H9 (cell line): ENCODE measurements at regions not wholly inside any gene's neighbourhood (a gene's known extent, or its start where the extent isn't known, plus 50 kb on each side); places are given as distances from the start of the nearest gene placed in this dataset.

ENCODE experiments used
- DNase-seq: peaks from one replicate; pipeline ENCODE4 v3.0.0-alpha.2; 2017
- H2AFZ ChIP-seq: one replicate; pipeline ENCODE4 v1.6.1; 2013; ENCODE audit warnings: mild to moderate bottlenecking, low read length, control low read depth, moderate library complexity
- H2AK5ac ChIP-seq: 2 replicates; pipeline ENCODE4 v1.6.1; 2013; ENCODE audit warnings: low read length, control low read depth, mixed read lengths; ENCODE audit not compliant: insufficient read length
- H2BK120ac ChIP-seq: one replicate; pipeline ENCODE4 v1.6.1; 2013; ENCODE audit warnings: low read depth, mild to moderate bottlenecking, low read length, control low read depth, inconsistent platforms; ENCODE audit not compliant: poor library complexity, severe bottlenecking
- H2BK12ac ChIP-seq: 2 replicates; pipeline ENCODE4 v1.6.1; 2013; ENCODE audit warnings: low read length, control low read depth, mixed read lengths, low read depth; ENCODE audit not compliant: insufficient read length
- H2BK15ac ChIP-seq: 2 replicates; pipeline ENCODE4 v1.6.1; 2013; ENCODE audit warnings: low read depth, low read length, control low read depth
- H2BK20ac ChIP-seq: one replicate; pipeline ENCODE4 v1.6.1; 2013; ENCODE audit warnings: low read depth, mild to moderate bottlenecking, low read length, control low read depth, inconsistent platforms; ENCODE audit not compliant: poor library complexity, severe bottlenecking
- H2BK5ac ChIP-seq: 2 replicates; pipeline ENCODE4 v1.6.1; 2013; ENCODE audit warnings: low read length, control low read depth, mixed read lengths; ENCODE audit not compliant: insufficient read length
- H3K14ac ChIP-seq: 2 replicates; pipeline ENCODE4 v1.6.1; 2013; ENCODE audit warnings: low read length, control low read depth; ENCODE audit not compliant: insufficient read depth
- H3K18ac ChIP-seq: 2 replicates; pipeline ENCODE4 v1.6.1; 2013; ENCODE audit warnings: low read depth, mild to moderate bottlenecking, mixed read lengths, low read length, control low read depth; ENCODE audit not compliant: insufficient read length
- H3K23ac ChIP-seq: 2 replicates; pipeline ENCODE4 v1.6.1; 2013; ENCODE audit warnings: low read length, control low read depth, mixed read lengths, low read depth; ENCODE audit not compliant: insufficient read length
- H3K23me2 ChIP-seq: 2 replicates; pipeline ENCODE4 v1.6.1; 2013; ENCODE audit warnings: low read depth, mild to moderate bottlenecking, mixed read lengths, low read length, control low read depth; ENCODE audit not compliant: insufficient read length, poor library complexity, severe bottlenecking
- H3K27ac ChIP-seq: 2 replicates; pipeline ENCODE4 v1.5.1; 2013; ENCODE audit warnings: low read length, control low read depth, mixed read lengths, low read depth; ENCODE audit not compliant: insufficient read length
- H3K27me3 ChIP-seq: 2 replicates; pipeline ENCODE4 v1.6.1; 2013; ENCODE audit warnings: low read length, control low read depth, inconsistent platforms; ENCODE audit not compliant: insufficient read depth
- H3K4ac ChIP-seq: 2 replicates; pipeline ENCODE4 v1.6.1; 2013; ENCODE audit warnings: low read depth, mild to moderate bottlenecking, control low read depth, inconsistent platforms, low read length, moderate library complexity
- H3K4me1 ChIP-seq: 2 replicates; pipeline ENCODE4 v1.6.1; 2013; ENCODE audit warnings: low read length, control low read depth, inconsistent platforms; ENCODE audit not compliant: insufficient read depth
- H3K4me2 ChIP-seq: 2 replicates; pipeline ENCODE4 v1.6.1; 2013; ENCODE audit warnings: low read length, control low read depth, mixed read lengths; ENCODE audit not compliant: insufficient read length, insufficient read depth
- H3K56ac ChIP-seq: 2 replicates; pipeline ENCODE4 v1.6.1; 2013; ENCODE audit warnings: low read depth, mild to moderate bottlenecking, mixed read lengths, low read length, control low read depth; ENCODE audit not compliant: insufficient read length
- H3K79me1 ChIP-seq: 2 replicates; pipeline ENCODE4 v1.6.1; 2013; ENCODE audit warnings: low read depth, mild to moderate bottlenecking, moderate library complexity, low read length, control low read depth, inconsistent platforms; ENCODE audit not compliant: insufficient read depth, poor library complexity, severe bottlenecking
- H3K79me2 ChIP-seq: 2 replicates; pipeline ENCODE4 v1.6.1; 2013; ENCODE audit warnings: low read length, control low read depth, inconsistent platforms; ENCODE audit not compliant: insufficient read depth
- H3K9ac ChIP-seq: 2 replicates; pipeline ENCODE4 v1.6.1; 2013; ENCODE audit warnings: low read length, control low read depth, mixed read lengths; ENCODE audit not compliant: insufficient read length; ENCODE audit errors: extremely low read depth
- H3K9me3 ChIP-seq: one replicate; pipeline ENCODE4 v1.6.1; 2013; ENCODE audit warnings: low read depth, low read length, inconsistent platforms; ENCODE audit not compliant: control insufficient read depth
- H3T11ph ChIP-seq: one replicate; pipeline ENCODE4 v1.6.1; 2013; ENCODE audit warnings: mild to moderate bottlenecking, low read length, control low read depth, inconsistent platforms
- H4K20me1 ChIP-seq: one replicate; pipeline ENCODE4 v1.6.1; 2013; ENCODE audit not compliant: control insufficient read depth, insufficient read length, insufficient read depth
- H4K5ac ChIP-seq: 2 replicates; pipeline ENCODE4 v1.6.1; 2013; ENCODE audit warnings: low read depth, mild to moderate bottlenecking, mixed read lengths, low read length, control low read depth; ENCODE audit not compliant: insufficient read length
- H4K8ac ChIP-seq: replicated peaks from 2 replicates; pipeline ENCODE4 v1.6.1; 2013; ENCODE audit warnings: low read length, control low read depth, mixed read lengths, low read depth; ENCODE audit not compliant: insufficient read length
- H4K91ac ChIP-seq: 2 replicates; pipeline ENCODE4 v1.6.1; 2013; ENCODE audit warnings: low read depth, mild to moderate bottlenecking, moderate library complexity, mixed read lengths, low read length, control low read depth; ENCODE audit not compliant: insufficient read length
- H3K27ac Mint-ChIP-seq, 3 experiments: 2 replicates in 2 of 3; 3 replicates in 1 of 3; pipeline ENCODE4 v1.8.0; 2020 to 2021; ENCODE audit warnings: mixed read lengths in 3 of 3, mild to moderate bottlenecking in 1 of 3, moderate library complexity in 1 of 3
- H3K27me3 Mint-ChIP-seq: 2 replicates; pipeline ENCODE4 v1.8.0; 2021; ENCODE audit warnings: low read depth, mild to moderate bottlenecking, moderate library complexity, mixed read lengths
- H3K36me3 Mint-ChIP-seq, 3 experiments: 2 replicates in 2 of 3; 3 replicates in 1 of 3; pipeline ENCODE4 v1.8.0; 2020 to 2021; ENCODE audit warnings: low read depth in 3 of 3, mixed read lengths in 3 of 3; ENCODE audit not compliant: insufficient read depth in 1 of 3
- H3K4me1 Mint-ChIP-seq, 2 experiments: 2 replicates each; pipeline ENCODE4 v1.8.0; 2020; ENCODE audit warnings: mixed read lengths in 2 of 2
- H3K4me3 Mint-ChIP-seq, 2 experiments: 2 replicates in 1 of 2; 3 replicates in 1 of 2; pipeline ENCODE4 v1.8.0; 2020 to 2021; ENCODE audit warnings: mild to moderate bottlenecking in 2 of 2, mixed read lengths in 2 of 2, moderate library complexity in 1 of 2
- H3K9me3 Mint-ChIP-seq, 2 experiments: 2 replicates in 1 of 2; 3 replicates in 1 of 2; pipeline ENCODE4 v1.8.0; 2020; ENCODE audit warnings: mild to moderate bottlenecking in 2 of 2, mixed read lengths in 2 of 2, moderate library complexity in 1 of 2
- CTCF ChIP-seq: fragments of 200-600 bp; sonication (generic); conservative IDR thresholded peaks from 3 replicates; pipeline ENCODE4 v1.8.0; 2021; ENCODE audit warnings: antibody characterized with exemption, mild to moderate bottlenecking
- WGBS: extraction: QIAGEN DNeasy Blood & Tissue Kit; methylation state at CpG from one replicate; pipeline ENCODE4 v1.1.7; 2013; ENCODE audit warnings: missing lambda C conversion rate, low lambda C conversion rate, mixed read lengths; ENCODE audit not compliant: insufficient read length; ENCODE audit errors: extremely low coverage; 5-methylcytosine and 5-hydroxymethylcytosine counted together

- no CpG with 5 or more reads among the region's 5 CpGs for WGBS
- Histone ChIP-seq H2AK5ac (no peak overlapping the region), H3K56ac (no peak overlapping the region), H2BK120ac (no peak overlapping the region), H3K9ac (no peak overlapping the region), H2BK15ac (no peak overlapping the region), H3K18ac (no peak overlapping the region), H3K23ac (no peak overlapping the region), H2BK20ac (no peak overlapping the region), H3K27ac (no peak overlapping the region), H3K9me3 (no peaks in the 10 kb centered on the region), H4K5ac (no peak overlapping the region), H4K8ac (no peak overlapping the region), H4K91ac (no peak overlapping the region), H3K4me2 (no peak overlapping the region), H3K79me1 (no peaks in the 10 kb centered on the region), H2AFZ (no peak overlapping the region), H3K4me1 (peaks cover 3% of the 10 kb centered on the region; the same call in 1 of the 2 replicates), H4K20me1 (no peaks in the 10 kb centered on the region), H3T11ph (no peak overlapping the region), H3K79me2 (no peaks in the 10 kb centered on the region), H3K23me2 (no peaks in the 10 kb centered on the region), H3K4ac (no peak overlapping the region), H2BK12ac (no peak overlapping the region), H2BK5ac (no peak overlapping the region), H3K27me3 (no peaks in the 10 kb centered on the region), H3K14ac (no peak overlapping the region)
- TF ChIP-seq CTCF: no peak
- Mint-ChIP-seq H3K9me3 (peaks cover 4 to 41% of the 10 kb centered on the region in 2 experiments; a peak in 4 of 5 replicates), H3K27me3 (peaks cover 1% of the 10 kb centered on the region), H3K4me3 (no peak overlapping the region), H3K27ac (no peak overlapping the region), H3K36me3 (peaks cover 7 to 11% (median 7%) of the 10 kb centered on the region in 3 experiments; a peak in 6 of 7 replicates), H3K4me1 (peaks cover 13 to 14% of the 10 kb centered on the region in 2 experiments)
- no peak for DNase-seq
Observed at GRCh38 chrX:43525901-43526610, 130.0 kb upstream of the MAOA start.
